Liver (tissue), 3 donors: ENCODE measurements at regions not wholly inside any gene's neighbourhood (a gene's known extent, or its start where the extent isn't known, plus 50 kb on each side); places are given as distances from the start of the nearest gene placed in this dataset.

Source experiments
- EGR1 ChIP-seq, 2 donors: IDR thresholded peaks; 2 replicates each; pipeline ENCODE4 v1.6.1; 2016 to 2018; ENCODE audit warnings: antibody characterized with exemption in 2 of 2, low read depth in 2 of 2
- JUND ChIP-seq, 2 donors: IDR thresholded peaks; 2 replicates each; pipeline ENCODE4 v1.6.1; 2016; ENCODE audit warnings: antibody characterized with exemption in 2 of 2
- NR2F2 ChIP-seq: IDR thresholded peaks from 2 replicates; pipeline ENCODE4 v1.6.1; 2016; ENCODE audit warnings: antibody characterized with exemption
- SP1 ChIP-seq: IDR thresholded peaks from 2 replicates; pipeline ENCODE4 v1.6.1; 2018; ENCODE audit warnings: antibody characterized with exemption, mild to moderate bottlenecking
- TAF1 ChIP-seq: conservative IDR thresholded peaks from 2 replicates; pipeline ENCODE4 v1.6.1; 2016; ENCODE audit warnings: antibody characterized with exemption, mild to moderate bottlenecking
- ZBTB33 ChIP-seq: IDR thresholded peaks from 2 replicates; pipeline ENCODE4 v1.6.1; 2016; ENCODE audit warnings: antibody characterized with exemption
- TF ChIP-seq, protein P1 (sequence below): fragments of 150-350 bp; IDR thresholded peaks from 2 replicates; pipeline ENCODE4 v1.5.1; 2017; ENCODE audit warnings: improper control_type of control experiment, low read depth, low read length; ENCODE audit not compliant: missing input control
- TF ChIP-seq, protein P2 (sequence below): IDR thresholded peaks from 2 replicates; pipeline ENCODE4 v1.6.1; 2016; ENCODE audit warnings: antibody characterized with exemption, mild to moderate bottlenecking
- TF ChIP-seq, protein P3 (sequence below): IDR thresholded peaks from 2 replicates; pipeline ENCODE4 v1.6.1; 2016; ENCODE audit warnings: antibody characterized with exemption
- TF ChIP-seq, protein P4 (sequence below): IDR thresholded peaks from 2 replicates; pipeline ENCODE4 v1.6.1; 2016; ENCODE audit warnings: antibody characterized with exemption
- donor health status: healthy.
- donor health status: healthy.

DNA sequence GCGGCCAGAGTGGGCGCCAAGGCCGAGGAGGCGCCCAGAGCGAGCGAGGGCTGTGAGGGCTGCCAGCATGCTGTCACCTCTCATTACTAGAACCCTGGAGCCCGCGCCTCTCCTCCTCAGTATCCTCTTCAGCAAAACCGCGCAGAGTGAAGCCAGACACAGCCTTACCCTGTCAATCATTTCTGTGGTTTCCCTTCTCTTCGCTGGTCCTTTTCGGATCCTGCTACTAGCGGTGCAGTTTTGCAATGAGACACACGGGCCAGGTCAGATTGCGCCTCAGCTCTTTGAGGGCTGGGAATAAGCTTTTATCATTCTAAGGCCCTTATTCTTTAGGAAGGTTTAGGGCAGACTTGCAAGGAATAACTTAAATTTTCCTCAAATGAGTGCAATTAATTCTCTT lies 55.5 kb upstream of the FAM171A1 start:
- TF ChIP-seq NR2F2: no peak
- TF ChIP-seq, protein P1, sequence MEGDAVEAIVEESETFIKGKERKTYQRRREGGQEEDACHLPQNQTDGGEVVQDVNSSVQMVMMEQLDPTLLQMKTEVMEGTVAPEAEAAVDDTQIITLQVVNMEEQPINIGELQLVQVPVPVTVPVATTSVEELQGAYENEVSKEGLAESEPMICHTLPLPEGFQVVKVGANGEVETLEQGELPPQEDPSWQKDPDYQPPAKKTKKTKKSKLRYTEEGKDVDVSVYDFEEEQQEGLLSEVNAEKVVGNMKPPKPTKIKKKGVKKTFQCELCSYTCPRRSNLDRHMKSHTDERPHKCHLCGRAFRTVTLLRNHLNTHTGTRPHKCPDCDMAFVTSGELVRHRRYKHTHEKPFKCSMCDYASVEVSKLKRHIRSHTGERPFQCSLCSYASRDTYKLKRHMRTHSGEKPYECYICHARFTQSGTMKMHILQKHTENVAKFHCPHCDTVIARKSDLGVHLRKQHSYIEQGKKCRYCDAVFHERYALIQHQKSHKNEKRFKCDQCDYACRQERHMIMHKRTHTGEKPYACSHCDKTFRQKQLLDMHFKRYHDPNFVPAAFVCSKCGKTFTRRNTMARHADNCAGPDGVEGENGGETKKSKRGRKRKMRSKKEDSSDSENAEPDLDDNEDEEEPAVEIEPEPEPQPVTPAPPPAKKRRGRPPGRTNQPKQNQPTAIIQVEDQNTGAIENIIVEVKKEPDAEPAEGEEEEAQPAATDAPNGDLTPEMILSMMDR: no peak
- no peak for TF ChIP-seq TAF1
- no peak for TF ChIP-seq JUND (IDR thresholded peaks at IDR 0.05)
- no peak for TF ChIP-seq ZBTB33
- no peak for TF ChIP-seq EGR1 (IDR thresholded peaks at IDR 0.05; ENCODE audit: low read depth in 2 of 2)
- no peak for TF ChIP-seq SP1
- TF ChIP-seq, protein P2, sequence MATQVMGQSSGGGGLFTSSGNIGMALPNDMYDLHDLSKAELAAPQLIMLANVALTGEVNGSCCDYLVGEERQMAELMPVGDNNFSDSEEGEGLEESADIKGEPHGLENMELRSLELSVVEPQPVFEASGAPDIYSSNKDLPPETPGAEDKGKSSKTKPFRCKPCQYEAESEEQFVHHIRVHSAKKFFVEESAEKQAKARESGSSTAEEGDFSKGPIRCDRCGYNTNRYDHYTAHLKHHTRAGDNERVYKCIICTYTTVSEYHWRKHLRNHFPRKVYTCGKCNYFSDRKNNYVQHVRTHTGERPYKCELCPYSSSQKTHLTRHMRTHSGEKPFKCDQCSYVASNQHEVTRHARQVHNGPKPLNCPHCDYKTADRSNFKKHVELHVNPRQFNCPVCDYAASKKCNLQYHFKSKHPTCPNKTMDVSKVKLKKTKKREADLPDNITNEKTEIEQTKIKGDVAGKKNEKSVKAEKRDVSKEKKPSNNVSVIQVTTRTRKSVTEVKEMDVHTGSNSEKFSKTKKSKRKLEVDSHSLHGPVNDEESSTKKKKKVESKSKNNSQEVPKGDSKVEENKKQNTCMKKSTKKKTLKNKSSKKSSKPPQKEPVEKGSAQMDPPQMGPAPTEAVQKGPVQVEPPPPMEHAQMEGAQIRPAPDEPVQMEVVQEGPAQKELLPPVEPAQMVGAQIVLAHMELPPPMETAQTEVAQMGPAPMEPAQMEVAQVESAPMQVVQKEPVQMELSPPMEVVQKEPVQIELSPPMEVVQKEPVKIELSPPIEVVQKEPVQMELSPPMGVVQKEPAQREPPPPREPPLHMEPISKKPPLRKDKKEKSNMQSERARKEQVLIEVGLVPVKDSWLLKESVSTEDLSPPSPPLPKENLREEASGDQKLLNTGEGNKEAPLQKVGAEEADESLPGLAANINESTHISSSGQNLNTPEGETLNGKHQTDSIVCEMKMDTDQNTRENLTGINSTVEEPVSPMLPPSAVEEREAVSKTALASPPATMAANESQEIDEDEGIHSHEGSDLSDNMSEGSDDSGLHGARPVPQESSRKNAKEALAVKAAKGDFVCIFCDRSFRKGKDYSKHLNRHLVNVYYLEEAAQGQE: no peak
- TF ChIP-seq, protein P3, sequence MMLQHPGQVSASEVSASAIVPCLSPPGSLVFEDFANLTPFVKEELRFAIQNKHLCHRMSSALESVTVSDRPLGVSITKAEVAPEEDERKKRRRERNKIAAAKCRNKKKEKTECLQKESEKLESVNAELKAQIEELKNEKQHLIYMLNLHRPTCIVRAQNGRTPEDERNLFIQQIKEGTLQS: no peak
- TF ChIP-seq, protein P4, sequence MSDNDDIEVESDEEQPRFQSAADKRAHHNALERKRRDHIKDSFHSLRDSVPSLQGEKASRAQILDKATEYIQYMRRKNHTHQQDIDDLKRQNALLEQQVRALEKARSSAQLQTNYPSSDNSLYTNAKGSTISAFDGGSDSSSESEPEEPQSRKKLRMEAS: no peak
